CD4-positive, alpha-beta T cell treated with Interleukin-2 at 100 ng/mL for 4 hours (primary cell): ENCODE measurements at regions not wholly inside any gene's neighbourhood (a gene's known extent, or its start where the extent isn't known, plus 50 kb on each side); places are given as distances from the start of the nearest gene placed in this dataset.
"Not testable (repeated sequence)": the region's sequence is repeated elsewhere in the genome, so short reads cannot be mapped to it uniquely, and the experiment has no call there.

Source experiments
- DNase-seq: peaks from one replicate; pipeline ENCODE4 v3.0.0-alpha.2; 2020; ENCODE audit warnings: low spot score

GRCh38 chr22:33142282-33143055 lies 84.3 kb upstream of the SYN3 start:
- no peak for DNase-seq

GRCh38 chr22:33139937-33140336 lies 81.8 kb upstream of the SYN3 start:
- no peak for DNase-seq

- DNase-seq, result not testable (repeated sequence)
These were observed 80.2 kb upstream of the SYN3 start for GRCh38 chr22:33138333-33138732.

GRCh38 chr22:33130473-33130872 lies 72.3 kb upstream of the SYN3 start:
- DNase-seq, result no peak

DNA sequence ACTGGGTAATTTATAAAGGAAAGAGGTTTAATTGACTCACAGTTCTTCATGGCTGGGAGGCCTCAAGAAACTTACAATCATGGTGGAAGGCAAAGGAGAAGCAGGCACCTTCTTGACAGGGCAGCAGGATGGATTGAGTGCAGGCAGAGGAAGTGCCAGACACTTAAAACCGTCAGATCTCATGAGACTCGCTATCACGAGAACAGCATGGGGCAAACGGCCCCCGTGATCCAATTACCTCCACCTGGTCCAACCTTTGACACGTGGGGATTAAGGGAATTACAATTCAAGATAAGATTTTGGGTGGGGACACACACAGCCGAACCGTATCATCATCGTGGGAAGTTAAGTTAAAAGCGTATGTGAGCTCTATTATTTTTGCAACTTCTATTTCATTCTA lies 71.4 kb upstream of the SYN3 start:
- no peak for DNase-seq

DNA sequence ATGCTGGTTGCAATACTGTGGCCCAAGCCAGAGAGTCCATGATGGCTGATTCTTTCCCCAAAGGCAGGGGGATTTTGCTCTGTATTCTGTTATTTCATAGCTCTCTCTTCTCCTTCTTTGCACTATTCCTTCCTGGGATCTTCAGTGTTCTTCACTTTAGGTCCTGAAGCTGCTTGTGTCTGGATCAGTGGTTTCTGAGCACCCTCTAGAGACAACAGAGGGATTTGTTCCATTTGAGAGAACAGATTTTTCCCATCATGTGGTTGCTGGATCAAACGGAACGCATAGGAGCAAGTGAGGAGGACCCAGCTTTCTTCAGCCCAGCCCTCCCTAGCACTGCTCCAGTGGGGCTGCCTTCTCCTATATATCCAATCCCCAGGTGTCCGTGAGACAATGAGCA lies 68.7 kb upstream of the SYN3 start:
- no peak for DNase-seq

DNA sequence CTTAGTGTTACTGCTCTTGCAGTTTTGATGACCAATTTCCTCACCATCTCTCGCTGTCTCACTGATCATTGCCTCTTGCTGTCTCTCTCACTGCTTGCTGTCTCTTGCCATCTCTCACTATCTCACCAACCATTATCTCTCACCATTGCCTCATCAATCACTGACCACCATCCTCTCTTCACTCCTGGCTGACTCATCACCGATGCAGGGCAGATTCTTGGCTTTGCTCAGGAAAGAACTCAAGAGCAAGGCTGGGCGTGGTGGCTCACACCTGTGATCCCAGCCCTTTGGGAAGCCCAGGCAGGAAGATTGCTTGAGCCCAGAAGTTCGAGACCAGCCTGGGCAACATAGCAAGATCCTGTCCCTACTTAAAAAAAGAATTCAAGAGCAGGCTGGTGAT lies 66.3 kb upstream of the SYN3 start:
- DNase-seq, result no peak

- DNase-seq, result not testable (repeated sequence)
These were observed 64.3 kb upstream of the SYN3 start for GRCh38 chr22:33122439-33122838.

DNA sequence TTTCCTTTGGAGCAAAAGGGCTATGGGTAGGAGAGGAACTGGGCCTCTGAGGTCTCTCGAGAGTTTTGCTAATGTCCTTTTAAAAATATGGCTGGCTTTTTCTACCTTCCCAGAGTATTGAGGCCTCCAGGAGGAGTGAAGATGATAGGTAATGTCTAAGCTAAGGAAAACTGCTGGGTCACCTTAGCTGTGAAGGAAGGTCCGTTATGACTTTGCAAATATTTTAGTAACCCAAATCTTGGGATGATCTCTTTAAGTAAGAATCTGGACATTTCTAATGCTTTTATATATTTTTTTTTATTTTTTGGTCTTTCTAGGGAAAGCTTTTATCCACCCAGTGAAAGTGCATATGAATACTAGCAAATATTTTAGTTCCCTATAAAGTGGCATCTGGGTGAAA lies 60.9 kb upstream of the SYN3 start:
- DNase-seq, result no peak

DNA sequence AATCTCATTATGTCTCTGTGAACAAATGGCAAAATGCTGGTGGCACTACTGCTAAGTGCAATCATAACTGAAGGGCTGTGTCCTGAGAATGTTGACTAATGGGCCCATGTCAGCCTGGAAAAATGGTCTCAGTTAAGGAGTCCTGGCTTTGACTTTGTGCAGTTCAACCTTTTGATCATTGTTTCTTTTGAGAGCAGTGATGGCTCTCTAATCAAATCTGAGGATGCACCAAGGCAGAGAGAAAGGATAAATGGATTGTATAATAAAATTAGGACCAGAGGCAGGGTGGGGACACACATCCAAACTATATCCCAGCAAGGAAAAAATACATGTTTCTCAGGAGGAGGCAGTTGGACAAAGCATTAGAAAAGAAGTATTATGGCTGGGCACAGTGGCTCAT lies 59.6 kb upstream of the SYN3 start:
- DNase-seq, result no peak

GRCh38 chr22:33116841-33117547 lies 58.8 kb upstream of the SYN3 start:
- DNase-seq, result no peak

DNA sequence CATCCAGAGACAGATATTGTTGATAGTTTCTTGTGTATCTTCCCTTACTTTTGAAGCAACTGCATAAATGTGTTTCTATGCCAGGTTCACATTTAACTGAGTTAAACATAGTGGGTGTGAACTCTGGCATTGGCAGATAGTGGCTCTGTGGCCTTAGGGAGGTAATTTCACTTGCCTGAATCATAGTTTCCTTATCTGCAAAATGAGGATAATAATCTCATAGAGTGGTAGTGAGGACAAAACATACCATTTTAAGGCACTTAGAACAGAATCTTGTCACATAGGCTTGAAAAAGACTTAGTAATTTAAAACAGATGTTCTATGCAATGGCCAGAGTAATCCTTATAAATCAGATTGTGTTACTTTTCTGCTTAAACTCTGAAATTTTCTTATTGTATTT lies 56.4 kb upstream of the SYN3 start:
- DNase-seq, result no peak

DNA sequence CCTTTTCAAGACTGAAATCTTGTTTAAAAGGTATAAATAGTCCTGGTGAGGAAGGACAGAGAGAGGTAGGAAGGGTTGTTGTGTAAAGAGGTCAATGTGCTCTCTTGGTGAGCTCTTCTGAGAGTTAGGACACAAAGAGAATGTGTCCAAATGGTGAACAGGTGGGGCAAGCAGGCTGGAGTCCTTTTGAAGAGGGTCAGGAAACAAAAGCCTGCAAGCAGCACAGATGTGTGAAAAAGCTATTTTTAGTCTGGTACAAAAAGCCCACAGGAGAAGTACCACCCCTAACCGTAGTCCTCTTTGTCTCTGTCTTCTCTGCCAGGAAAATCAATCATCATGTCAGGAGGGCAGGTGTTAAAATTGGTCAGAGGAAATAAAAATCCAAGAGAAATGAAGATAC lies 54.4 kb upstream of the SYN3 start:
- no peak for DNase-seq

DNA sequence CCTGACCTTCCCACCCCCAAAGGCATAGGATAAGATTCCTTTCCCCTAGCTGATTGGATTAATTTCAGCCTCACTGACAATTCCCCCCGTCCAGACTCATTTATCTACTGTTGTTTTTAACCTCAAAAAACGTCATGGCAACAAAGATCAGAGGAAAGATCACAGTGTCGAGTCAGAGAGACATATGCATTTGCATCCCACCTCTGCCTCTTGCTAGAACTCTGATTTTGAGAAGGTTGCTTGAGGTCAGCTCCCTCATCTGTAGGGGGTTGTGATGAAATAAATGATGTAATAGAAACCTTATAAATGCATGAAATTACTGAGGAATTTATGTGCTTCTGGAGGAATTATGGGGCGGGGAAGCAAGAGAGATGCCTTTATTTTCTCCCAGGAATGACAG lies 53.3 kb upstream of the SYN3 start:
- no peak for DNase-seq

DNA sequence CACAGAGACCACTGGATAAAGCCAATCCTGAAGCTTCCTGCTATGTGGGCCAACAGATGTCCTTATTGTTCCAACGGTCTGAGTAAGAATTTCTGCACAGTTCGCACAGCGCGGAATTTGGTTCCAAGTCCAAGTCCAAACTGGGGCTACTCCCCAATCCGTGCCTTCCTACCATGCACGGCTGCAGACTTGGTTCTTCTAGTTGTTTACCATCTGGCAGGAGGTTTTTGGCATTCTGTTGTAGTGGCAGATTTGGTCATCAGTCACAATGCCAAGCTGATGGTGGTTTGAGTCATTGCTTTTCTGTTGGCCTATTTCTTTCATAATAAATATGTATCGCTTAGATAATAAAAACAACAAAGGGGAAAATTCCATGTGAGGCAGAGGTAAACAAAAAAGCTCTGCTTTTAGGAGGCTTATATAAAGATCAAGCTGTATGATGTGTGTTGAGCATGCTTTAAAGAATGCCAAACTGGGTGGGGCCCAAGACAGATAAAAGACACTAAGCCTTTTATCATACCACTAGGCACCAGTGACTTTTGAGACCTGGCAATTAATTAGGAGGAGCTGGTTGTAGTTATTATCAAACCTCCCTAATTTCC lies 52.5 kb upstream of the SYN3 start:
- no peak for DNase-seq

- no peak for DNase-seq
These were observed 51.6 kb upstream of the SYN3 start for GRCh38 chr22:33109514-33110430.

- DNase-seq, result no peak
These were observed 49.9 kb upstream of the SYN3 start for GRCh38 chr22:33108037-33108436.
